HUES64 (cell line): ENCODE measurements at regions not wholly inside any gene's neighbourhood (a gene's known extent, or its start where the extent isn't known, plus 50 kb on each side); places are given as distances from the start of the nearest gene placed in this dataset.

Experiments
- H3K27ac ChIP-seq: 2 replicates; pipeline ENCODE4 v1.7.0; 2013; ENCODE audit warnings: low read depth, low read length, inconsistent platforms
- H3K27me3 ChIP-seq: 2 replicates; pipeline ENCODE4 v1.6.1; 2013; ENCODE audit warnings: mild to moderate bottlenecking, low read length; ENCODE audit not compliant: insufficient read depth
- H3K36me3 ChIP-seq: 2 replicates; pipeline ENCODE4 v1.6.1; 2013; ENCODE audit warnings: mild to moderate bottlenecking, low read length; ENCODE audit not compliant: insufficient read depth
- H3K4me1 ChIP-seq: 2 replicates; pipeline ENCODE4 v1.6.1; 2013; ENCODE audit warnings: mild to moderate bottlenecking, low read length, moderate library complexity; ENCODE audit not compliant: insufficient read depth
- H3K4me3 ChIP-seq: 2 replicates; pipeline ENCODE4 v1.5.1; 2013; ENCODE audit warnings: mild to moderate bottlenecking, low read length, moderate library complexity
- H3K9ac ChIP-seq: 2 replicates; pipeline ENCODE4 v1.6.1; 2013; ENCODE audit warnings: mild to moderate bottlenecking, low read depth, low read length
- H3K9me3 ChIP-seq: 2 replicates; pipeline ENCODE4 v1.6.1; 2013; ENCODE audit warnings: low read depth, low read length; ENCODE audit not compliant: insufficient read depth
- WGBS: fragments of 150-250, 120-280 bp; methylation state at CpG from one replicate; pipeline ENCODE4 v1.1.7; 2013; ENCODE audit warnings: missing lambda C conversion rate; 5-methylcytosine and 5-hydroxymethylcytosine counted together

DNA sequence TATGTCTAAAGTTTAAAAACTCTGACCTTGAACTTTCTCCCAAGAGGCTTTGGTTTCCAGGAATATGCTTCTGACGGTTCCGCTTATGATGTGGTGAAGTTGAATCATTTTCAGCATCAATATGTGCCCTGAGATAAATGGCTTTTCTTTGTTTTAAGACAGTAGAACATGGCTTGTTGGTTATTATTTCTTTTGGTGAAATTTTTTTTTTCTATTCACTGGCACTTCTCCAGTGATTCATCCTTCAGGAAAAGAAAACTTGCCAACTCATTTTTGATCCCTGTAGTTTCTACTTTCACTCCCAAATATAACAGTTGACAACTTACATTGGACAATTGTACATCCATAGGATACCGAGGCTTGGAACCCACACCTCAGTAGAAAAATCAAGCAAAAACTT, 1301.2 kb upstream of the FLRT2 start:
- Histone ChIP-seq H3K36me3 (no peaks in the 10 kb centered on the region), H3K9me3 (no peaks in the 10 kb centered on the region), H3K4me1 (no peaks in the 10 kb centered on the region), H3K27me3 (no peaks in the 10 kb centered on the region), H3K9ac (no peak overlapping the region), H3K4me3 (no peak overlapping the region), H3K27ac (no peak overlapping the region)
- 100% methylated on average over 3 of the region's 3 CpGs for WGBS

DNA sequence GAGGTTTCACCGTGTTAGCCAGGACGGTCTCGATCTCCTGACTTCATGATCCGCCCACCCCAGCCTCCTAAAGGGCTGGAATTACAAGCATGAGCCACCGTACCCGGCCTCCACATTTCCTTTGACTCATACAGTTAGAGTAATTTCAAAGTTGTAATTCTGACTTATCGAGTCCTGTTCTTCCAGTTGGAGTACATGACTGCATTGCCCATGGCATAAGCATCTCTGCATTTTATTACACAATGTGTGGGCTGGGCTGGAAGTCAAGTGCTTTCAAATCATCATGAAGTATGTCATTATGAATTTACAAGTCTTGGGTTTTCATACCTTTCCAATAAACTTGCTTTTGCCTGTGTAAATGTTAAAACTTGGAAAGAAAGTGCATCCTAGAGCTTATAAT, 1295.7 kb upstream of the FLRT2 start:
- 94% methylated on average over 7 of the region's 7 CpGs for WGBS
- H3K36me3 ChIP-seq = no peaks in the 10 kb centered on the region
- no peak overlapping the region for H3K9ac ChIP-seq
- H3K27ac ChIP-seq = no peak overlapping the region
- H3K27me3 ChIP-seq = no peaks in the 10 kb centered on the region
- no peaks in the 10 kb centered on the region for H3K9me3 ChIP-seq
- H3K4me1 ChIP-seq = no peaks in the 10 kb centered on the region
- no peak overlapping the region for H3K4me3 ChIP-seq

DNA sequence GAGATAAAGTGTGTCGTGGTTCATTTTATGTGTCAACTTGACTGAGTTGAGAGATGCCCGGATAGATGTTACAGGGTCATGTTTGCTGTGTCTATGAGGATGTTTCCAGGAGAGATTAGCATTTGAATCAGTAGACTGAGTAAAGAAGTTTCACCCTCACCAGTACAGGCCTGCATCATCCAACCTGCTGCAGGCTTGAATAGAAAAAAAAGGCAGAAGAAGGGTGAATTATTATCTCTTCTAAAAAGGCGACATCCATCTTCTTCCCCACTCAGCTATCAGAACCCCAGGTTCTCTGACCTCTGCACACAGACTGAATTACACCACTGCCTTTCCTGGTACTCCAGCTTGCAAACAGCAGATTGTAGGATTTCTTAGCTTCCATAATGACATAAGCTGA, 1293.7 kb upstream of the FLRT2 start:
- Histone ChIP-seq H3K27me3 (no peaks in the 10 kb centered on the region), H3K4me3 (no peak overlapping the region), H3K36me3 (no peaks in the 10 kb centered on the region), H3K4me1 (no peaks in the 10 kb centered on the region), H3K9me3 (no peaks in the 10 kb centered on the region), H3K9ac (no peak overlapping the region), H3K27ac (no peak overlapping the region)
- 94% methylated on average over 3 of the region's 3 CpGs for WGBS

DNA sequence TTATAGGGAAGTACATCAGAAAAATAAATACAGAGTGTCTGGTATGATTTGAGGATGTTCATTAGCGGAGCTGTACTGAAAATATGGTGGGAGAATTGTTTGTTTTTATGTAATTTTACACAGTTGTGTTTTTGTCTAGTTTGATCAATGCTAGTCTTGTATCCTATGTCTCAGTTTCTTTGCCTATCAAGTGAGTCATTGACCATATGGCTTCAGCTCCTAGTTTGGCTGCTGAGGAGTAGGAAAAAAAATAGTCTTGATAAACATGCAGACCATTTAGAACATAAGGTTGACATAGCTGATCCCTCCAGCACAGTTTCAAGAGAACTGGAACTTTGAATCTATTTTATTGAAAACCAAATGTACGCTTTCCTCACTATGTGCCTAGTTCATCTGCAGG, 1292.1 kb upstream of the FLRT2 start:
- WGBS = 88% methylated on average over 2 of the region's 2 CpGs
- no peak overlapping the region for H3K9ac ChIP-seq
- no peak overlapping the region for H3K4me3 ChIP-seq
- H3K4me1 ChIP-seq = no peaks in the 10 kb centered on the region
- H3K27ac ChIP-seq = no peak overlapping the region
- no peaks in the 10 kb centered on the region for H3K36me3 ChIP-seq
- H3K27me3 ChIP-seq = no peaks in the 10 kb centered on the region
- peaks cover 2% of the 10 kb centered on the region for H3K9me3 ChIP-seq

DNA sequence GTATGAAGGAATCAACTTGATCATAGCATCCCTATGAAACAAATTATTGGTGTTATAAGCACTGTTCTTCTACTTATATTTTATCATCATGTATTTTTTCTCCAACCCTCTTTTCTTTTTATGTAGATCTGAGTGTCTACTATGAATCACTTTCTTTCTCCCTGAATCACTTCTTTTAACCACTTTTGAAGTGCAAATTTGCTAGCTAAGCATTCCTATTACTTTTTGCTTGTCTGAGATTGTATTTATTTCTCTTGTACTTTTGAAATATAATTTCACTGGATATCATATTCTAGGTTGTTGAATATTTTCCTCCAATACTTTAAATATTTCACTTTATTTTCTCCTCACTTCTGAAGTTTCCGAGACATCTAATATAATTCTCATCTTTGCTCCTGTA, 1282.3 kb upstream of the FLRT2 start:
- Histone ChIP-seq H3K9ac (no peak overlapping the region), H3K4me1 (peaks cover 4% of the 10 kb centered on the region; the same call in 1 of the 2 replicates), H3K4me3 (no peak overlapping the region), H3K9me3 (peaks cover 17% of the 10 kb centered on the region), H3K27me3 (no peaks in the 10 kb centered on the region), H3K36me3 (no peaks in the 10 kb centered on the region), H3K27ac (no peak overlapping the region)
- WGBS = 95% methylated on average over 1 of the region's 1 CpG

DNA sequence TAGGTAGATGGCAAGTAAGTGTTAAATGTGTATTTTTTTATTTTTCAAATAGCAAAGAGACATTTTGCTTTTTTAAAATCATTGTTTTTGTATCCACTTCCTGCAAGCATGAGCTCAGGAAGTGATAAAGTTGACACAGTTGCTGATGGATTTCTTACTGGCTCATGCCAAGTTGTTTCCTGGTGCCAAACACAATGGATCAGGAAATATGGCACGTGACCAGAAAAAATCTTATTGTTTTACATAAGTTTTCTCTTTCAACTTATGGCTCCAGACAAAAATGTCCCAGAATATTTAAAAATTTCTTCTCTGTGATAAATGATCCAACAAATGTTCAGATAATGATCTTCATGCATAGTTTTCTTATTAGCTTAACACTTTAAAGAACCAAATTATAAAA, 1279.1 kb upstream of the FLRT2 start:
- no peaks in the 10 kb centered on the region for H3K36me3 ChIP-seq
- H3K9ac ChIP-seq = no peak overlapping the region
- H3K27me3 ChIP-seq = no peaks in the 10 kb centered on the region
- H3K4me3 ChIP-seq = no peak overlapping the region
- no peaks in the 10 kb centered on the region for H3K9me3 ChIP-seq
- WGBS = 100% methylated on average over 1 of the region's 1 CpG
- H3K27ac ChIP-seq = no peak overlapping the region
- H3K4me1 ChIP-seq = peaks cover 36% of the 10 kb centered on the region

DNA sequence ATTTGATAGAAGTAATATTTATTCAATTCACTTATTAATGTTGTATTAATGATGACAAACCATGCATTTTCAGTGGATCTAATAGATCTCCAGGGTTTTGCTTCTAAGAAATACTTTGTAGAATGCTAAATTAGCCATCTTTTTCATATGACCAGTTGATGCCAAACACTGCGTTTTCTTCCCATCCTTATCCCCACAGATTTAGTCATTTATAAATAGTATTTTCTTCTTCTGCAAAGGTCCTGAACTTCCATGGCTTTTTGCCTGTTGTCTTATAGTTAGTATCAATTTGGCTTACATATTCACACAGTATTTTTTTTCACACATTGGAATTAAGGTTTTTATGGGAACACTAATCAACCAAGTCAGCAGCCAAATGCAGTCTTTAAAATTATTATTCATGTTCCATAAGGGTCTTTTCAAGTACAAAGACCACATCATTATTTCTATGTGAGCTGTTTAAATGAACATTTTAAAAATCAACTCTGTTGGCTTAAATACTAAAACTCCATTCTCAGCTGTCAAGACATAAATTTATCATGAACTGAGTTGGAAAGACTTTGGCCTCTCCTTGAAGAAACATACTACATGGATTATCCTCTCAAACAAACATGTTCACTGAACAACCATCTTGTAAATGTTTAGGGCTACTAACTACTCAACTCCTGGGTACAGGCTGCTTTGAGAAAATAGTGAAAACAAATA, 1278.4 kb upstream of the FLRT2 start:
- Histone ChIP-seq H3K9me3 (no peaks in the 10 kb centered on the region), H3K4me1 (peaks cover 42% of the 10 kb centered on the region), H3K9ac (no peak overlapping the region), H3K36me3 (no peaks in the 10 kb centered on the region), H3K27me3 (no peaks in the 10 kb centered on the region), H3K4me3 (no peak overlapping the region), H3K27ac (no peak overlapping the region)
- WGBS = no CpG with 5 or more reads among the region's 1 CpG

DNA sequence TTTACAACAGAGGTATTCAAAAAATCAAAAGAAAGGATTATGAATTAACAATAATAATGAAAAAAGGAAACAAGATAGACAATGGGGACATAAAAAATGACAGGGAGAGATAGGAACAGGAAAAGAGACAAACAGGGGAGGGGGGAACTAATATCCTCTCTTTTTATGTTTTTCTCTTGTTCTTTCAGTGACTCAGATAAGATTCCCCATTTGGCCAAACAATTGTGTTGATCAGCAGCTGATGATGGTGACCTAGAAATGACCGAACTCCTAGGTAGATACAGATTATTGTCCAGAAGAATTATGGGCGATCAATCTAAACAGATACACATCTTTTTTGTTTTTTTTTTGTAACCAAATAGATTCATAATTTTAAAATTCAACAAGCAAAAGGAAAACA, 1277.2 kb upstream of the FLRT2 start:
- H3K4me3 ChIP-seq = no peak overlapping the region
- H3K4me1 ChIP-seq = peaks cover 42% of the 10 kb centered on the region
- H3K9ac ChIP-seq = no peak overlapping the region
- H3K9me3 ChIP-seq = no peaks in the 10 kb centered on the region
- H3K27ac ChIP-seq = no peak overlapping the region
- 90% methylated on average over 2 of the region's 2 CpGs for WGBS
- H3K36me3 ChIP-seq = no peaks in the 10 kb centered on the region
- no peaks in the 10 kb centered on the region for H3K27me3 ChIP-seq

DNA sequence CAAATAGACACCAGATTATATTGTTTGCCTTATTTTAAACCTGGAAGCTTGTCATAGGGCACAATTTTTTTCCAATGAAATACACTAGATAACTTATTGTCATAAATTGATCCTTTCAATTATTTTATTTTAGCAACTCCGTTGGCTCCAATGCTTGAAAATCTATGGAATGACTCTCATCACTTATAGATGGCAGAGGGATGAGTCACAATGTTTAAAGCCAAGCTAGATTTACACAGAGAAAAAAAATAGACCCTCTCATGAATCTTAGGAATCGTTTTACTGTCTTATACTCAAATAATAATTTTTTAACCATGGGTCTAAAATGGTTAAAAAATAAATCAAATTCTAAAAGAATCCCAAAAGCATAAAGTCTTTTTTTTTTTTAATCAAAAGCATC, 1276.6 kb upstream of the FLRT2 start:
- no peak overlapping the region for H3K4me3 ChIP-seq
- 100% methylated on average over 1 of the region's 2 CpGs for WGBS

DNA sequence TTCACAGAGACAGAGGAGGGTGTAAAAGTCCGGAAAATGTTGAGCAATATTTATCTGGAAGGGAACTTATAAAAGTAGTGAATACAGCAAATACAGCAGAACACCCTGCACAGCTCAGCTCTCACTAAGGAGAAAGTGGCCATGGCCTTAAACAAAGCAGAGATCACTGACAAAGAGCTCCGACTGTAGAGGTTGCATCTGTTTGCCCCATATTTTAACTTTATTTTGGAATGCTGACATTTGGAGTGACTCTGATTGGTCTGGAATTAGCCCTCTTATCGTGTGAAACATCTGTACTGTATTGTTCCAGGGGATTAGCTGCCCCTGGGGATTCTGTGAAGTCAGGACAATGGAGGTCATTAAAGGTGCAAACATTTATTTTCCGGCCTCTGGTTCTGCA, 1275.7 kb upstream of the FLRT2 start:
- Histone ChIP-seq H3K9me3 (no peaks in the 10 kb centered on the region), H3K9ac (peak overlapping the region; percentile 41; the same call in 1 of the 2 replicates), H3K36me3 (no peaks in the 10 kb centered on the region), H3K4me1 (peaks cover 42% of the 10 kb centered on the region), H3K4me3 (peak overlapping the region; percentile 5; the same call in 1 of the 2 replicates), H3K27me3 (no peaks in the 10 kb centered on the region), H3K27ac (peak overlapping the region; percentile 79)
- WGBS = 19% methylated on average over 4 of the region's 4 CpGs

More for the DNA sequence above, 1276.6 kb upstream of the FLRT2 start:
- Histone ChIP-seq H3K36me3 (no peaks in the 10 kb centered on the region), H3K9ac (no peak overlapping the region), H3K9me3 (no peaks in the 10 kb centered on the region), H3K4me1 (peaks cover 42% of the 10 kb centered on the region), H3K27me3 (no peaks in the 10 kb centered on the region), H3K27ac (no peak overlapping the region)

DNA sequence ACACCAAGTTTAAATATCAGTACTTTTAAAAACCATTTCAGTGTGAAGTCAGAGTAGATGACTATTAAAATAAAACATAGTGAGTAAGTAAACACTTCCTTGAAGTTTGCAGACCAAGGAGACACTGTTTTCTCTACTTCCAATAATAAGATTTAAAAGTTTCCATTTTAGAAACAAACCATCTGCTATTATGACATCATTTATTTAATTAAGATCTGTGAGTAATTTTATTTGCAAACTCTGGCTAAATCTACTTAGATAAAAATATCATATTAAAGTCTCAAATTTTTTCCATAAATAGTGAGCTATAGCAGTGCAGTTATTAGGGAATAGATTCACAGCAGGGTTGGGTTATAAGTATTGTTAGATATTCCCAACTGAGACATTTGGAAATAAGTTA, 1267.0 kb upstream of the FLRT2 start:
- Histone ChIP-seq H3K27me3 (no peaks in the 10 kb centered on the region), H3K9me3 (0 out of 2 replicates have a peak, but pooled peaks cover 2% of the 10 kb centered on the region), H3K36me3 (no peaks in the 10 kb centered on the region), H3K9ac (no peak overlapping the region), H3K27ac (no peak overlapping the region), H3K4me3 (no peak overlapping the region), H3K4me1 (no peaks in the 10 kb centered on the region)

DNA sequence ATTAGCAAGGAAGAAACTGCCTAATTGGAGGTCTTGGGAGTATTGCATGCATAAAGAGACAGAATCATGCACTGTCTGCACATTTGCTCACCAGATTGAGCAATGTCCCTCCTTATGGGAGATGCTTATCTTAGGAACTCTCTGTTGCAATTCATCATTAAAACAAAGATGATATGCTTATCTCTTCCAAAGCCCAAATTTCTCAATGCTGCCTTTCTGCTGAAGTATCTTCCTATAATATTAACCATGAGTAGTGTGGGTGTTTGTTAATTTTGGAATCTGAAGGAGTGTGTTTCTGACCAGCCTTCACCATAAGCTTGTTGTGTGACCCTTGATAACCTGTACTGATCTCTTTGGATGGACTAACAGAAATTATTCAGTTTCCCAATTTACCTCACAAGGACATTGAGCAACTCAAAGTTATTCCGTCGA, 1257.6 kb upstream of the FLRT2 start:
- WGBS = 96% methylated on average over 2 of the region's 2 CpGs

More for the DNA sequence above, 1257.6 kb upstream of the FLRT2 start:
- H3K9ac ChIP-seq = no peak overlapping the region
- H3K27me3 ChIP-seq = no peaks in the 10 kb centered on the region
- H3K36me3 ChIP-seq = no peaks in the 10 kb centered on the region
- no peak overlapping the region for H3K27ac ChIP-seq
- no peaks in the 10 kb centered on the region for H3K9me3 ChIP-seq
- no peak overlapping the region for H3K4me3 ChIP-seq
- H3K4me1 ChIP-seq = no peaks in the 10 kb centered on the region
